Small intestine (tissue), 7 donors: ENCODE measurements at regions not wholly inside any gene's neighbourhood (a gene's known extent, or its start where the extent isn't known, plus 50 kb on each side); places are given as distances from the start of the nearest gene placed in this dataset.
"Not testable (repeated sequence)": the region's sequence is repeated elsewhere in the genome, so short reads cannot be mapped to it uniquely, and the experiment has no call there.

Source experiments
- DNase-seq, 2 donors: peaks; one replicate each; pipeline versions ENCODE4 v3.0.0 to v3.0.0-alpha.2; 2013
- FAIRE-seq: peaks from 2 replicates; lab custom pipeline; 2012; peaks lifted over from hg19 to GRCh38; lab: Jason Lieb, UNC
- H3K27ac ChIP-seq, 3 donors: one replicate each; pipeline ENCODE4 v1.5.1; 2013; ENCODE audit warnings: low read length in 2 of 3, mild to moderate bottlenecking in 2 of 3, control low read depth in 1 of 3, inconsistent platforms in 1 of 3, low read depth in 1 of 3, moderate library complexity in 1 of 3
- H3K27me3 ChIP-seq, 3 donors: one replicate each; pipeline ENCODE4 v1.6.1; 2013; ENCODE audit warnings: low read length in 3 of 3, inconsistent platforms in 1 of 3; ENCODE audit not compliant: control insufficient read depth in 3 of 3, insufficient read depth in 3 of 3
- H3K36me3 ChIP-seq, 3 donors: one replicate each; pipeline ENCODE4 v1.6.1; 2013; ENCODE audit warnings: low read length in 3 of 3, inconsistent platforms in 1 of 3, low read depth in 1 of 3, mild to moderate bottlenecking in 1 of 3, moderate library complexity in 1 of 3; ENCODE audit not compliant: control insufficient read depth in 3 of 3, insufficient read depth in 2 of 3
- H3K4me1 ChIP-seq, 3 donors: one replicate each; pipeline ENCODE4 v1.6.1; 2013; ENCODE audit warnings: low read length in 2 of 3, inconsistent platforms in 1 of 3, low read depth in 1 of 3, mild to moderate bottlenecking in 1 of 3, moderate library complexity in 1 of 3; ENCODE audit not compliant: control insufficient read depth in 3 of 3, insufficient read depth in 2 of 3
- H3K4me3 ChIP-seq, 3 donors: one replicate each; pipeline ENCODE4 v1.5.1; 2013; ENCODE audit warnings: low read length in 3 of 3, control low read depth in 1 of 3, inconsistent platforms in 1 of 3, low read depth in 1 of 3, mild to moderate bottlenecking in 1 of 3, moderate library complexity in 1 of 3
- H3K9me3 ChIP-seq, 2 donors: one replicate each; pipeline ENCODE4 v1.6.1; 2013; ENCODE audit warnings: low read depth in 1 of 2, low read length in 1 of 2; ENCODE audit not compliant: control insufficient read depth in 2 of 2, insufficient read depth in 1 of 2
- WGBS, 3 donors: extraction: QIAGEN DNeasy Blood & Tissue Kit; methylation state at CpG; one replicate each; pipeline ENCODE4 v1.1.7; 2013; 5-methylcytosine and 5-hydroxymethylcytosine counted together
- donor health status: healthy with polysubstance abuse.
- donor health status: control.
- donor health status: control.
- donor health status: Bipolar disorder and iron deficiency.
- donor health status: healthy.

GRCh38 chr11:14584595-14584994 is 59.0 kb upstream of the PDE3B start:
- Histone ChIP-seq H3K9me3 (no peaks in the 10 kb centered on the region), H3K4me1 (peaks cover 0 to 27% (median 5%) of the 10 kb centered on the region in 3 donors), H3K4me3 (no peak overlapping the region), H3K36me3 (no peaks in the 10 kb centered on the region), H3K27ac (peak overlapping the region; percentile 57 to 86 (median 73)), H3K27me3 (no peaks in the 10 kb centered on the region)
- FAIRE-seq (no peak), DNase-seq (peak; percentile 93)
- 20 to 57% (median 32%) methylated on average over 2 of the region's 2 CpGs for WGBS, 3 donors

GRCh38 chr11:14585438-14585837 is 58.2 kb upstream of the PDE3B start:
- H3K9me3 ChIP-seq, result no peaks in the 10 kb centered on the region
- FAIRE-seq (no peak), DNase-seq (no peak)
- no peaks in the 10 kb centered on the region for H3K36me3 ChIP-seq
- H3K27ac ChIP-seq, result peak overlapping the region in 1 of 3 donors; percentile 73
- H3K27me3 ChIP-seq, result no peaks in the 10 kb centered on the region
- no peak overlapping the region for H3K4me3 ChIP-seq
- peaks cover 0 to 27% (median 5%) of the 10 kb centered on the region in 3 donors for H3K4me1 ChIP-seq
- WGBS, 3 donors, result 85 to 91% (median 89%) methylated on average over 2 of the region's 2 CpGs

DNA sequence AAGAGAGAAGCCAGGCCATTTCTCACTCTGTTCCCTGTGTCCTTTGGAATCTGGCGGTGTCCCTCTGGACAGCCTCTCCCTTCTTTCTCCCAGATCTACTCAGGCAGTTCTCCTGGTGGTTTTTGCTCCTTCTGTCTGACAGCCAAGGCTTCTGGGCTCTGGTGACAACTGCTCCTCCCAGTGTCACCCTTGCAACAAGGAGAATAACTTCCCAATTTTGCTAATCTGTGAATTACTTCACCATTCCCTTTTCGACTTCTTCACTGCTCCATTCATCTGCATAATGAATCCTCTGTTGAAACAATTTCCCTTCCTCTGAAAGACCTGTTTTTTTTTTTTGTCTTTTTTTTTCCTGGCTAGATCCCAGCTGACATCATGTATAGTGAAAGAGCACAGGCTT is 56.3 kb upstream of the PDE3B start:
- H3K4me3 ChIP-seq, result no peak overlapping the region
- peak overlapping the region in 1 of 3 donors; percentile 5 for H3K27ac ChIP-seq
- peaks cover 0 to 27% (median 5%) of the 10 kb centered on the region in 3 donors for H3K4me1 ChIP-seq
- peak; percentile 26 to 58 for DNase-seq
- no peaks in the 10 kb centered on the region for H3K9me3 ChIP-seq
- FAIRE-seq, result no peak
- H3K36me3 ChIP-seq, result no peaks in the 10 kb centered on the region
- H3K27me3 ChIP-seq, result no peaks in the 10 kb centered on the region
- WGBS, 3 donors, result 32 to 64% (median 54%) methylated on average over 2 of the region's 2 CpGs

GRCh38 chr11:14588681-14589080 is 54.9 kb upstream of the PDE3B start:
- Histone ChIP-seq H3K27ac (no peak overlapping the region), H3K4me3 (no peak overlapping the region), H3K9me3 (no peaks in the 10 kb centered on the region), H3K36me3 (no peaks in the 10 kb centered on the region), H3K27me3 (no peaks in the 10 kb centered on the region), H3K4me1 (peaks cover 0 to 18% (median 5%) of the 10 kb centered on the region in 3 donors)
- no peak for DNase-seq
- 87 to 91% (median 88%) methylated on average over 2 of the region's 2 CpGs for WGBS, 3 donors
- FAIRE-seq, result no peak

GRCh38 chr11:14589421-14589820 is 54.2 kb upstream of the PDE3B start:
- FAIRE-seq (no peak), DNase-seq (no peak)
- H3K9me3 ChIP-seq, result no peaks in the 10 kb centered on the region
- WGBS, 3 donors, result 91 to 100% (median 96%) methylated on average over 2 of the region's 2 CpGs
- peaks cover 0 to 11% (median 5%) of the 10 kb centered on the region in 3 donors for H3K4me1 ChIP-seq
- H3K27ac ChIP-seq, result no peak overlapping the region
- no peak overlapping the region for H3K4me3 ChIP-seq
- no peaks in the 10 kb centered on the region for H3K36me3 ChIP-seq
- H3K27me3 ChIP-seq, result no peaks in the 10 kb centered on the region

GRCh38 chr11:14591046-14591445 is 52.6 kb upstream of the PDE3B start:
- FAIRE-seq, H3K36me3 ChIP-seq, H3K9me3 ChIP-seq, H3K4me1 ChIP-seq, H3K27ac ChIP-seq, DNase-seq, H3K27me3 ChIP-seq, H3K4me3 ChIP-seq: not testable (repeated sequence)
- WGBS, 3 donors, result 94 to 99% (median 98%) methylated on average over 13 to 19 of the region's 19 CpGs

- Histone ChIP-seq H3K9me3 (no peaks in the 10 kb centered on the region), H3K27me3 (no peaks in the 10 kb centered on the region), H3K36me3 (no peaks in the 10 kb centered on the region), H3K4me3 (no peak overlapping the region), H3K4me1 (no peaks in the 10 kb centered on the region), H3K27ac (no peak overlapping the region)
- WGBS, 3 donors, result 91 to 98% (median 98%) methylated on average over 2 of the region's 2 CpGs
- DNase-seq (no peak), FAIRE-seq (no peak)
These were observed 49.9 kb upstream of the PDE3B start for GRCh38 chr11:14593671-14594070.
